ENCODE measurements at regions not wholly inside any gene's neighbourhood (a gene's known extent, or its start where the extent isn't known, plus 50 kb on each side); places are given as distances from the start of the nearest gene placed in this dataset.

- TF ChIP-seq CTCF (IDR thresholded peaks at IDR 0.05 in 8 of 11, conservative IDR thresholded peaks at IDR 0.05 in 3 of 11) (no peak), POLR2A (IDR thresholded peaks at IDR 0.05) (no peak), POLR2AphosphoS5 (IDR thresholded peaks at IDR 0.05) (no peak)
Measured at GRCh38 chr16:59552164-59552563, 818.0 kb upstream of the GOT2 start.
